Fibroblast of lung (primary cell): ENCODE measurements at regions not wholly inside any gene's neighbourhood (a gene's known extent, or its start where the extent isn't known, plus 50 kb on each side); places are given as distances from the start of the nearest gene placed in this dataset.

Experiments used
- CTCF ChIP-seq, 2 donors: IDR thresholded peaks in 1 of 2; conservative IDR thresholded peaks in 1 of 2; 1 replicate in 1 of 2; 2 replicates in 1 of 2; pipeline ENCODE4 v1.5.1; 2011 to 2012; ENCODE audit warnings: low read length in 2 of 2, control low read depth in 1 of 2, inconsistent platforms in 1 of 2, low read depth in 1 of 2, mild to moderate bottlenecking in 1 of 2
- EZH2 ChIP-seq: IDR thresholded peaks from 2 replicates; pipeline ENCODE4 v1.5.1; 2012; ENCODE audit warnings: low read length, control low read depth, mild to moderate bottlenecking; ENCODE audit errors: missing control alignments

GRCh38 chr3:35081899-35082298 lies 557.4 kb upstream of the ARPP21 start:
- no peak for TF ChIP-seq CTCF (conservative IDR thresholded peaks at IDR 0.05 in 1 of 2, IDR thresholded peaks at IDR 0.05 in 1 of 2; ENCODE audit: low read depth in 1 of 2, low read length in 2 of 2)
- no peak for TF ChIP-seq EZH2
